Fibroblast of villous mesenchyme (primary cell): ENCODE measurements at regions not wholly inside any gene's neighbourhood (a gene's known extent, or its start where the extent isn't known, plus 50 kb on each side); places are given as distances from the start of the nearest gene placed in this dataset.

Source experiments
- DNase-seq: peaks from one replicate; pipeline ENCODE4 v3.0.0-alpha.2; 2010; ENCODE audit warnings: low read depth
- H3K4me3 ChIP-seq: 2 replicates; pipeline ENCODE4 v1.5.1; 2011; ENCODE audit warnings: low read depth, mild to moderate bottlenecking, low read length
- CTCF ChIP-seq: IDR thresholded peaks from 2 replicates; pipeline ENCODE4 v1.5.1; 2012; ENCODE audit warnings: low read depth, mild to moderate bottlenecking, low read length; ENCODE audit not compliant: insufficient read depth

- no peak for DNase-seq
- no peak for TF ChIP-seq CTCF
- no peak overlapping the region for H3K4me3 ChIP-seq
Measured at GRCh38 chr22:48352086-48352911, 1475.4 kb downstream of the BRD1 start.

- no peak for DNase-seq
- TF ChIP-seq CTCF, result no peak
- no peak overlapping the region for H3K4me3 ChIP-seq
Measured at GRCh38 chr22:48351376-48352085, 1476.1 kb downstream of the BRD1 start.

GRCh38 chr22:48350456-48350855, 1477.2 kb downstream of the BRD1 start:
- H3K4me3 ChIP-seq, result no peak overlapping the region
- DNase-seq, result no peak
- no peak for TF ChIP-seq CTCF

- H3K4me3 ChIP-seq, result no peak overlapping the region
- DNase-seq, result no peak
- no peak for TF ChIP-seq CTCF
Measured at GRCh38 chr22:48348855-48349254, 1478.8 kb downstream of the BRD1 start.

- DNase-seq, result no peak
- no peak for TF ChIP-seq CTCF
- no peak overlapping the region for H3K4me3 ChIP-seq
Measured at GRCh38 chr22:48347311-48347710, 1480.4 kb downstream of the BRD1 start.

GRCh38 chr22:48346911-48347310, 1480.8 kb downstream of the BRD1 start:
- no peak overlapping the region for H3K4me3 ChIP-seq
- no peak for DNase-seq
- TF ChIP-seq CTCF, result no peak
